Smooth muscle cell (in vitro differentiated cells): ENCODE measurements at regions not wholly inside any gene's neighbourhood (a gene's known extent, or its start where the extent isn't known, plus 50 kb on each side); places are given as distances from the start of the nearest gene placed in this dataset.

Experiments used
- DNase-seq: peaks from one replicate; lab custom pipeline; 2025; ENCODE audit not compliant: unreplicated experiment; lab: John Stamatoyannopoulos, UW
- H2AFZ ChIP-seq: fragments of 200-600 bp; sonication (generic); 2 replicates; pipeline ENCODE4 v1.6.0; 2016; ENCODE audit warnings: antibody characterized with exemption, low read depth, mild to moderate bottlenecking
- H3F3A ChIP-seq: fragments of 200-600 bp; sonication (generic); 2 replicates; pipeline ENCODE4 v1.6.0; 2017; ENCODE audit warnings: antibody characterized with exemption, low read depth
- H3K27ac ChIP-seq: fragments of 200-600 bp; sonication (generic); 2 replicates; pipeline ENCODE4 v1.5.1; 2016; ENCODE audit warnings: low read depth, mild to moderate bottlenecking
- H3K27me3 ChIP-seq: fragments of 200-600 bp; sonication (generic); 2 replicates; pipeline ENCODE4 v1.6.1; 2016; ENCODE audit warnings: low read depth, mild to moderate bottlenecking
- H3K36me3 ChIP-seq: fragments of 200-600 bp; sonication (generic); 2 replicates; pipeline ENCODE4 v1.5.1; 2016; ENCODE audit warnings: low read depth
- H3K4me1 ChIP-seq: fragments of 200-600 bp; sonication (generic); 2 replicates; pipeline ENCODE4 v1.5.1; 2016; ENCODE audit warnings: low read depth
- H3K4me2 ChIP-seq: fragments of 200-600 bp; sonication (generic); 2 replicates; pipeline ENCODE4 v1.6.0; 2016; ENCODE audit warnings: mild to moderate bottlenecking
- H3K4me3 ChIP-seq: fragments of 200-600 bp; sonication (generic); 2 replicates; pipeline ENCODE4 v1.5.1; 2016; ENCODE audit warnings: mild to moderate bottlenecking
- H3K79me2 ChIP-seq: fragments of 200-600 bp; sonication (generic); 2 replicates; pipeline ENCODE4 v1.6.0; 2016; ENCODE audit warnings: low read depth, mild to moderate bottlenecking
- H3K9ac ChIP-seq: fragments of 200-600 bp; sonication (generic); 2 replicates; pipeline ENCODE4 v1.6.0; 2016; ENCODE audit warnings: low read depth
- H3K9me3 ChIP-seq: fragments of 200-600 bp; sonication (generic); replicated peaks from 2 replicates; pipeline ENCODE4 v1.5.1; 2016; ENCODE audit warnings: low read depth
- H4K20me1 ChIP-seq: fragments of 200-600 bp; sonication (generic); 2 replicates; pipeline ENCODE4 v1.6.0; 2016; ENCODE audit warnings: low read depth
- WGBS: methylation state at CpG from one replicate; pipeline ENCODE4 v1.1.7; 2016; ENCODE audit warnings: low lambda C conversion rate; 5-methylcytosine and 5-hydroxymethylcytosine counted together
- TF ChIP-seq, protein P1 (sequence below): fragments of 200-600 bp; sonication (generic); IDR thresholded peaks from 2 replicates; pipeline ENCODE4 v1.5.1; 2017; ENCODE audit warnings: borderline replicate concordance, mild to moderate bottlenecking, antibody characterized with exemption; ENCODE audit not compliant: insufficient read depth, poor library complexity, severe bottlenecking

DNA sequence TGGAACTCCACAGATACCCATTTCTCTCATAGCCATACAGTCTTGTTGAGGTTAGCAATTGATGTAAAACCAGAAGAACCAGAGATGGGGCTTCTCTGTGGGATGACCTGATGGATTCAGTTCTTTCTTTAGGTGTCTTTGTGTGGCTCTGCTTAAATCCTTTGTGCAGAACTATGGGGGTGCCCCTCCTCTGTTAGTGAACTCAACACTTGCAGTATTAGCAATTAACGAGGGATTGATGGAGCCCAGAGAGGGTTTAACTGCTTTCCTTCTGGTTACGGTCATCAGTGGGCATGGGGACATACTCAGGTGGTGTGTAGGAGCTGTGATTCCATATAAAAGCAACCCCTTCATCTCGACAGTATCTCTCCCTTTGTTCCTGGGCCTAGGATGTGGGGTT, 406.8 kb upstream of the FAM98A start:
- peaks cover 15% of the 10 kb centered on the region for H3K4me1 ChIP-seq
- no peak overlapping the region for H2AFZ ChIP-seq
- no peaks in the 10 kb centered on the region for H3F3A ChIP-seq
- WGBS = 84% methylated on average over 3 of the region's 3 CpGs
- no peaks in the 10 kb centered on the region for H3K79me2 ChIP-seq
- no peak for DNase-seq
- H3K27ac ChIP-seq = no peak overlapping the region
- TF ChIP-seq, protein P1, sequence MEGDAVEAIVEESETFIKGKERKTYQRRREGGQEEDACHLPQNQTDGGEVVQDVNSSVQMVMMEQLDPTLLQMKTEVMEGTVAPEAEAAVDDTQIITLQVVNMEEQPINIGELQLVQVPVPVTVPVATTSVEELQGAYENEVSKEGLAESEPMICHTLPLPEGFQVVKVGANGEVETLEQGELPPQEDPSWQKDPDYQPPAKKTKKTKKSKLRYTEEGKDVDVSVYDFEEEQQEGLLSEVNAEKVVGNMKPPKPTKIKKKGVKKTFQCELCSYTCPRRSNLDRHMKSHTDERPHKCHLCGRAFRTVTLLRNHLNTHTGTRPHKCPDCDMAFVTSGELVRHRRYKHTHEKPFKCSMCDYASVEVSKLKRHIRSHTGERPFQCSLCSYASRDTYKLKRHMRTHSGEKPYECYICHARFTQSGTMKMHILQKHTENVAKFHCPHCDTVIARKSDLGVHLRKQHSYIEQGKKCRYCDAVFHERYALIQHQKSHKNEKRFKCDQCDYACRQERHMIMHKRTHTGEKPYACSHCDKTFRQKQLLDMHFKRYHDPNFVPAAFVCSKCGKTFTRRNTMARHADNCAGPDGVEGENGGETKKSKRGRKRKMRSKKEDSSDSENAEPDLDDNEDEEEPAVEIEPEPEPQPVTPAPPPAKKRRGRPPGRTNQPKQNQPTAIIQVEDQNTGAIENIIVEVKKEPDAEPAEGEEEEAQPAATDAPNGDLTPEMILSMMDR = no peak
- no peak overlapping the region for H3K4me3 ChIP-seq
- H4K20me1 ChIP-seq = no peaks in the 10 kb centered on the region
- peaks cover 4% of the 10 kb centered on the region for H3K27me3 ChIP-seq
- H3K9me3 ChIP-seq = no peaks in the 10 kb centered on the region
- H3K9ac ChIP-seq = no peak overlapping the region
- no peak overlapping the region for H3K4me2 ChIP-seq
- H3K36me3 ChIP-seq = no peaks in the 10 kb centered on the region

DNA sequence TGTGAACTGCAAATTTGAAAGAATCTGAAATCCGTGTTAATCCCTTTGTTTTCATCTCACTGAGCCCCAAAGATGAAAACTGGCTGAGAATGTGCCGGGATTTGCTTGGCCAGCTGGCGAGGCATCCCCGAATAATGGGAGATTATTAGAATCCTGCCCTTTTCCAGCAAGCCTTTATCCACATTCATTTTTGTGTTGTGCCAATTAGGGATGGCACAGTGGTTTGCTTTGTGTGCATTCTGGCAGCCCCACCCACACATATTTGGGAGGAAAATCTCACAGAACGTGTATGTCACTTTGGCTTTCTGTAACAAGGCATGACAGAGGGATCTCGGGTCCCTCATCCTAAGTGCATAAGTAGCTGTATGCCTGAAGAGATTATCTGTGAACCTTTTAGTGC, 405.8 kb upstream of the FAM98A start:
- Histone ChIP-seq H3K4me3 (no peak overlapping the region), H3K9ac (no peak overlapping the region), H3F3A (no peaks in the 10 kb centered on the region), H3K4me1 (peaks cover 15% of the 10 kb centered on the region), H3K36me3 (no peaks in the 10 kb centered on the region), H3K4me2 (no peak overlapping the region), H2AFZ (no peak overlapping the region), H3K27me3 (peaks cover 4% of the 10 kb centered on the region), H3K79me2 (no peaks in the 10 kb centered on the region), H3K27ac (no peak overlapping the region), H4K20me1 (no peaks in the 10 kb centered on the region), H3K9me3 (no peaks in the 10 kb centered on the region)
- DNase-seq = no peak
- TF ChIP-seq, protein P1 = no peak
- 83% methylated on average over 6 of the region's 6 CpGs for WGBS

DNA sequence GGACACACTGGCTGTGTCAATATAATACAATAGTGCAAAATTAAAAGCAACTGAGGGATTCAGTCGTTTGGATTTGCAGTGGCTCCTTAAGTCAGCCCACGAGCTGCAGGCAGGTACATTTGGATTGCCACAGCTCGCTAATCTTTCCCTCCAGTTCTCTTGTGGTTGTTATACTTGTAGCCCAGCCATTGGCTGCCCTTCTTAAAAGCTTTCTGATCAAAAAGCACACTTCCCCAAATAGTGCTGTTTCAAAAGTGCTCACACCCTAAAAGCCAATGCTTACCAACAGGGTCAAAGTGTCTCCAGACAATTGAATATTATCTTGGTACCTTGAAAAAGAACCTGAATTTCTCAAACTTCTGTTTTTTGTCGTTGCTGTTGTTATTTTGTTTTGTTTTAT, 404.7 kb upstream of the FAM98A start:
- Histone ChIP-seq H3F3A (no peaks in the 10 kb centered on the region), H3K9me3 (no peaks in the 10 kb centered on the region), H3K79me2 (no peaks in the 10 kb centered on the region), H3K4me3 (no peak overlapping the region), H3K4me1 (peaks cover 15% of the 10 kb centered on the region), H3K27ac (no peak overlapping the region), H4K20me1 (no peaks in the 10 kb centered on the region), H2AFZ (no peak overlapping the region), H3K27me3 (peaks cover 4% of the 10 kb centered on the region), H3K36me3 (no peaks in the 10 kb centered on the region), H3K9ac (no peak overlapping the region), H3K4me2 (no peak overlapping the region)
- TF ChIP-seq, protein P1 = no peak
- DNase-seq = no peak
- 85% methylated on average over 4 of the region's 4 CpGs for WGBS

- Histone ChIP-seq H3K9ac (no peak overlapping the region), H3K27me3 (peaks cover 4% of the 10 kb centered on the region), H3K27ac (no peak overlapping the region), H3K4me2 (no peak overlapping the region), H3F3A (no peaks in the 10 kb centered on the region), H3K36me3 (no peaks in the 10 kb centered on the region), H3K9me3 (peaks cover 6% of the 10 kb centered on the region), H2AFZ (no peak overlapping the region), H3K4me1 (peaks cover 15% of the 10 kb centered on the region), H3K79me2 (no peaks in the 10 kb centered on the region), H3K4me3 (no peak overlapping the region), H4K20me1 (no peaks in the 10 kb centered on the region)
- DNase-seq = no peak
- 93% methylated on average over 2 of the region's 2 CpGs for WGBS
- TF ChIP-seq, protein P1 = no peak
Observed at GRCh38 chr2:34001557-34001956, 402.5 kb upstream of the FAM98A start.
